Neural cell (in vitro differentiated cells): ENCODE measurements at regions not wholly inside any gene's neighbourhood (a gene's known extent, or its start where the extent isn't known, plus 50 kb on each side); places are given as distances from the start of the nearest gene placed in this dataset.

ENCODE experiments used
- H2AFZ ChIP-seq: fragments of 200-600, 300-800 bp; sonication (generic), shearing (Covaris generic); 2 replicates; pipeline ENCODE4 v1.6.0; 2014; ENCODE audit warnings: low read depth, mild to moderate bottlenecking, antibody characterized with exemption, low read length, moderate library complexity
- H3F3A ChIP-seq: fragments of 200-600 bp; shearing (Covaris generic); 2 replicates; pipeline ENCODE4 v1.6.1; 2016; ENCODE audit warnings: mild to moderate bottlenecking, moderate library complexity, mixed read lengths, antibody characterized with exemption, low read length; ENCODE audit not compliant: insufficient read depth, poor library complexity, severe bottlenecking
- H3K27ac ChIP-seq: fragments of 200-600, 300-800 bp; sonication (generic), shearing (Covaris generic); 2 replicates; pipeline ENCODE4 v1.5.1; 2014; ENCODE audit warnings: mild to moderate bottlenecking, low read length, moderate library complexity
- H3K27me3 ChIP-seq: fragments of 300-800, 200-600 bp; sonication (generic), shearing (Covaris generic); 2 replicates; pipeline ENCODE4 v1.6.0; 2014; ENCODE audit warnings: mild to moderate bottlenecking, low read depth, low read length, moderate library complexity; ENCODE audit not compliant: insufficient read depth
- H3K36me3 ChIP-seq: fragments of 300-800, 200-600 bp; sonication (generic), shearing (Covaris generic); 2 replicates; pipeline ENCODE4 v1.5.1; 2014; ENCODE audit warnings: mild to moderate bottlenecking, antibody characterized with exemption, low read length, moderate library complexity; ENCODE audit not compliant: insufficient read depth
- H3K4me2 ChIP-seq: fragments of 300-800, 200-600 bp; sonication (generic), shearing (Covaris generic); 2 replicates; pipeline ENCODE4 v1.6.0; 2014; ENCODE audit warnings: mild to moderate bottlenecking, low read length
- H3K4me3 ChIP-seq: fragments of 300-800, 200-600 bp; sonication (generic), shearing (Covaris generic); 2 replicates; pipeline ENCODE4 v1.5.1; 2014; ENCODE audit warnings: mild to moderate bottlenecking, low read length, moderate library complexity
- H3K79me2 ChIP-seq: fragments of 200-600 bp; shearing (Covaris generic); replicated peaks from 2 replicates; pipeline ENCODE4 v1.6.0; 2014; ENCODE audit warnings: mild to moderate bottlenecking, low read length, moderate library complexity; ENCODE audit not compliant: insufficient read depth
- H3K9ac ChIP-seq: fragments of 300-800, 200-600 bp; sonication (generic), shearing (Covaris generic); 2 replicates; pipeline ENCODE4 v1.6.1; 2016; ENCODE audit warnings: mild to moderate bottlenecking, low read length, mixed read lengths
- H3K9me2 ChIP-seq: fragments of 200-600 bp; shearing (Covaris generic); 2 replicates; pipeline ENCODE4 v1.6.1; 2016; ENCODE audit warnings: mild to moderate bottlenecking, low read length, mixed read lengths; ENCODE audit not compliant: insufficient read depth
- H3K9me3 ChIP-seq: fragments of 200-600, 300-800 bp; sonication (generic), shearing (Covaris generic); 2 replicates; pipeline ENCODE4 v1.6.1; 2016; ENCODE audit warnings: mild to moderate bottlenecking, mixed run types, low read length, moderate library complexity, mixed read lengths
- H4K20me1 ChIP-seq: fragments of 200-600 bp; shearing (Covaris generic); 2 replicates; pipeline ENCODE4 v1.6.1; 2016; ENCODE audit warnings: mild to moderate bottlenecking, mixed run types; ENCODE audit not compliant: insufficient read depth
- CTCF ChIP-seq: fragments of 450-650 bp; IDR thresholded peaks from 2 replicates; pipeline ENCODE4 v1.5.1; 2014; ENCODE audit warnings: antibody characterized with exemption, mild to moderate bottlenecking, moderate library complexity; ENCODE audit not compliant: poor library complexity, severe bottlenecking
- EP300 ChIP-seq: fragments of 450-650 bp; conservative IDR thresholded peaks from 2 replicates; pipeline ENCODE4 v1.6.1; 2014; ENCODE audit warnings: antibody characterized with exemption, mild to moderate bottlenecking, moderate library complexity; ENCODE audit not compliant: poor library complexity, severe bottlenecking
- EZH2 ChIP-seq: fragments of 200-600, 300-800 bp; shearing (Covaris generic), sonication (generic); IDR thresholded peaks from 2 replicates; pipeline ENCODE4 v1.6.1; 2014; ENCODE audit warnings: antibody characterized with exemption, low read length, borderline replicate concordance, mild to moderate bottlenecking; ENCODE audit not compliant: insufficient read depth, poor library complexity, severe bottlenecking
- MXI1 ChIP-seq: fragments of 450-650 bp; conservative IDR thresholded peaks from 2 replicates; pipeline ENCODE4 v1.6.1; 2014; ENCODE audit warnings: antibody characterized with exemption, mild to moderate bottlenecking; ENCODE audit not compliant: poor library complexity, severe bottlenecking
- POLR2AphosphoS5 ChIP-seq: IDR thresholded peaks from 2 replicates; pipeline ENCODE4 v1.6.1; 2012
- RAD21 ChIP-seq: fragments of 450-650 bp; conservative IDR thresholded peaks from 2 replicates; pipeline ENCODE4 v1.6.1; 2014; ENCODE audit warnings: antibody characterized with exemption, mild to moderate bottlenecking, moderate library complexity
- REST ChIP-seq: IDR thresholded peaks from 2 replicates; pipeline ENCODE4 v1.6.1; 2012; ENCODE audit warnings: borderline replicate concordance
- SMC3 ChIP-seq: fragments of 450-650 bp; conservative IDR thresholded peaks from 2 replicates; pipeline ENCODE4 v1.6.1; 2014; ENCODE audit warnings: antibody characterized with exemption, mild to moderate bottlenecking, moderate library complexity; ENCODE audit not compliant: poor library complexity
- TAF1 ChIP-seq: IDR thresholded peaks from 2 replicates; pipeline ENCODE4 v1.6.1; 2012; ENCODE audit warnings: low read depth

DNA sequence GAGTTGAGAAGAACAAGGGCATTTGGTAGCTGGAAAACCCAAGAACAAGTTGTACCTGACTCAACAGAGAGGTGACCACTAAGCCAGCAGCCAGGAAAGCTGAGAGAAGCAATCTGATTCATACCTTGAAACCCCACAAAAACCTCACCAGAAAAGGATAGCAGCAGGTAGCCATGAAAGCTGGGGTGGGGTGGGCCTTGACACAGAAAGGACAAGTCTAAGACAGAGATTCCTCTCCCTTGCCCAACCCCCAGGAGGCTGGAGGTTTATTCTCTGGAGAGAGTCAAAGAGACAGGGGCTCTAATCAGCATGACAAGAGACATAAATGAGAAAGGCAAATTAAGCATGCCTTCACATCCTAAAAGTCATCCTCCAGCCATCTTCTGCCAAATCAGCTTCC, 151.7 kb upstream of the DST start:
- no peaks in the 10 kb centered on the region for H3K36me3 ChIP-seq
- no peaks in the 10 kb centered on the region for H3F3A ChIP-seq
- no peaks in the 10 kb centered on the region for H4K20me1 ChIP-seq
- H3K27ac ChIP-seq = no peak overlapping the region
- peaks cover 31% of the 10 kb centered on the region for H3K79me2 ChIP-seq
- no peaks in the 10 kb centered on the region for H3K9me3 ChIP-seq
- H3K27me3 ChIP-seq = no peaks in the 10 kb centered on the region
- H2AFZ ChIP-seq = no peak overlapping the region
- TF ChIP-seq EP300 = no peak
- no peak for TF ChIP-seq RAD21
- no peak for TF ChIP-seq SMC3
- TF ChIP-seq CTCF = no peak
- no peak for TF ChIP-seq MXI1
- TF ChIP-seq REST = no peak
- no peak for TF ChIP-seq POLR2AphosphoS5
- TF ChIP-seq EZH2 = no peak
- H3K9me2 ChIP-seq = no peaks in the 10 kb centered on the region
- no peak overlapping the region for H3K9ac ChIP-seq
- H3K4me2 ChIP-seq = no peak overlapping the region
- H3K4me3 ChIP-seq = no peak overlapping the region

- Histone ChIP-seq H3K36me3 (no peaks in the 10 kb centered on the region), H3K9me2 (no peaks in the 10 kb centered on the region), H3K27ac (no peak overlapping the region), H3K9ac (no peak overlapping the region), H3K79me2 (peaks cover 31% of the 10 kb centered on the region), H3K4me2 (no peak overlapping the region), H2AFZ (no peak overlapping the region), H3F3A (no peaks in the 10 kb centered on the region), H3K9me3 (no peaks in the 10 kb centered on the region), H3K4me3 (no peak overlapping the region), H3K27me3 (no peaks in the 10 kb centered on the region), H4K20me1 (no peaks in the 10 kb centered on the region)
- no peak for TF ChIP-seq EZH2
- no peak for TF ChIP-seq RAD21
- TF ChIP-seq MXI1 = no peak
- no peak for TF ChIP-seq POLR2AphosphoS5
- TF ChIP-seq TAF1 = no peak
Observed at GRCh38 chr6:56793938-56794337, 151.2 kb upstream of the DST start.

DNA sequence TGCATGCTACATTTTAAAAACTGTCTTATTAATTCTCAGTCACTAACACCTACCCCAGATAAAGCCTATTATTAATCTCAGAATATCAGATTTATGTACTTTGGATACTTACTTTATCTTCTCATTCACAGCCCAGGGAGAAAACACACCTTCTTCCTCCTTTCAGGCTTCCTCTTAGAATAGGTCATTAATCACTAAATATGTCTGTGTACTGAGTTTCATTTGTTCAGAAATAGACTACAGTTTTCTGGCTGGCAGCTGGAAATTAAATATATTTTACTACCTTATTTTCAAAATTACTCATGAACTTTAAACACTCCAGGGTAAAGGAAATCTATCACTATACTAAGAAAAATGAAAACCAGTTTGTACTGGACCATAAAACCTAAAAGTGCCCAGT, 147.7 kb upstream of the DST start:
- Histone ChIP-seq H3K9me3 (no peaks in the 10 kb centered on the region), H3K4me3 (no peak overlapping the region), H2AFZ (no peak overlapping the region), H3K79me2 (peaks cover 30% of the 10 kb centered on the region), H3K27ac (no peak overlapping the region), H3K27me3 (no peaks in the 10 kb centered on the region), H3K4me2 (no peak overlapping the region), H3K36me3 (no peaks in the 10 kb centered on the region), H4K20me1 (no peaks in the 10 kb centered on the region), H3F3A (no peaks in the 10 kb centered on the region), H3K9me2 (no peaks in the 10 kb centered on the region), H3K9ac (no peak overlapping the region)
- no peak for TF ChIP-seq CTCF
- no peak for TF ChIP-seq POLR2AphosphoS5
- no peak for TF ChIP-seq EP300
- TF ChIP-seq SMC3 = no peak
- no peak for TF ChIP-seq REST
- TF ChIP-seq TAF1 = no peak
- no peak for TF ChIP-seq EZH2
- no peak for TF ChIP-seq MXI1
- no peak for TF ChIP-seq RAD21
